HepG2 (cell line): ENCODE measurements at regions not wholly inside any gene's neighbourhood (a gene's known extent, or its start where the extent isn't known, plus 50 kb on each side); places are given as distances from the start of the nearest gene placed in this dataset.
A peak's percentile ranks its signal among the peaks of the same experiment; 100 is the strongest.

Experiments
- ATF3 ChIP-seq: sonication (generic); formaldehyde crosslinking; IDR thresholded peaks from 2 replicates; pipeline ENCODE4 v1.4.0; 2020; ENCODE audit warnings: missing genetic modification reagents
- CHCHD3 ChIP-seq: sonication (generic); formaldehyde crosslinking; IDR thresholded peaks from 2 replicates; pipeline ENCODE4 v1.8.0; 2022; ENCODE audit warnings: mild to moderate bottlenecking, missing genetic modification reagents, moderate library complexity
- GABPB1 ChIP-seq: IDR thresholded peaks from 2 replicates; pipeline ENCODE4 v1.6.1; 2016; ENCODE audit warnings: mild to moderate bottlenecking, missing genetic modification reagents, moderate library complexity, missing compliant biosample characterization
- GMEB1 ChIP-seq: sonication (generic); formaldehyde crosslinking; IDR thresholded peaks from 2 replicates; pipeline ENCODE4 v1.5.1; 2020; ENCODE audit warnings: missing genetic modification reagents, mild to moderate bottlenecking, borderline replicate concordance
- GPBP1L1 ChIP-seq: sonication (generic); formaldehyde crosslinking; IDR thresholded peaks from 2 replicates; pipeline ENCODE4 v1.5.0; 2020; ENCODE audit warnings: mild to moderate bottlenecking, missing genetic modification reagents
- HOXA3 ChIP-seq: sonication (generic); formaldehyde crosslinking; IDR thresholded peaks from 2 replicates; pipeline ENCODE4 v1.5.0; 2020; ENCODE audit warnings: missing genetic modification reagents
- NR2F1 ChIP-seq, 2 experiments: fragments of 450-650 bp in 1 of 2; formaldehyde crosslinking in 1 of 2; IDR thresholded peaks; 2 replicates each; pipeline versions ENCODE4 v1.5.0 to v1.6.1; 2016 to 2020; ENCODE audit warnings: mild to moderate bottlenecking in 1 of 2, missing compliant biosample characterization in 1 of 2, missing genetic modification reagents in 1 of 2, moderate library complexity in 1 of 2
- PBX3 ChIP-seq: sonication (generic); formaldehyde crosslinking; IDR thresholded peaks from 2 replicates; pipeline ENCODE4 v1.8.1; 2023; ENCODE audit warnings: missing genetic modification reagents, inconsistent platforms, borderline replicate concordance
- PCBP1 ChIP-seq: fragments of 200-400 bp; formaldehyde crosslinking; IDR thresholded peaks from 2 replicates; pipeline ENCODE4 v1.6.1; 2017; ENCODE audit warnings: mild to moderate bottlenecking, low read depth, low read length, borderline replicate concordance
- PCBP2 ChIP-seq: fragments of 200-400 bp; formaldehyde crosslinking; optimal IDR thresholded peaks from 2 replicates; pipeline ENCODE3; 2018; ENCODE audit warnings: low read length, low read depth; ENCODE audit not compliant: poor library complexity, severe bottlenecking
- PRDM10 ChIP-seq: sonication (generic); formaldehyde crosslinking; IDR thresholded peaks from 2 replicates; pipeline ENCODE4 v1.4.0; 2020; ENCODE audit warnings: low read depth, missing genetic modification reagents
- RAD21 ChIP-seq: fragments of 450-650 bp; formaldehyde crosslinking; IDR thresholded peaks from 2 replicates; pipeline ENCODE4 v1.5.0; 2020; ENCODE audit warnings: mild to moderate bottlenecking
- RBM22 ChIP-seq: fragments of 200-400 bp; formaldehyde crosslinking; optimal IDR thresholded peaks from 2 replicates; pipeline ENCODE3; 2017; ENCODE audit warnings: mild to moderate bottlenecking, low read length, moderate library complexity
- REPIN1 ChIP-seq: sonication (generic); formaldehyde crosslinking; IDR thresholded peaks from 2 replicates; pipeline ENCODE4 v1.8.0; 2022; ENCODE audit warnings: missing genetic modification reagents, low read depth, mild to moderate bottlenecking, borderline replicate concordance
- SPEN ChIP-seq: sonication (generic); formaldehyde crosslinking; IDR thresholded peaks from 2 replicates; pipeline ENCODE4 v1.5.1; 2020; ENCODE audit warnings: low read depth, mild to moderate bottlenecking, missing genetic modification reagents
- U2AF1 ChIP-seq: fragments of 200-400 bp; formaldehyde crosslinking; optimal IDR thresholded peaks from 2 replicates; pipeline ENCODE3; 2017; ENCODE audit warnings: mild to moderate bottlenecking, low read depth, low read length
- ZBTB21 ChIP-seq: sonication (generic); formaldehyde crosslinking; IDR thresholded peaks from 2 replicates; pipeline ENCODE4 v1.4.0; 2020; ENCODE audit warnings: missing genetic modification reagents
- ZBTB39 ChIP-seq: sonication (generic); formaldehyde crosslinking; IDR thresholded peaks from 2 replicates; pipeline ENCODE4 v1.5.0; 2020; ENCODE audit warnings: missing genetic modification reagents
- ZNF672 ChIP-seq: sonication (generic); formaldehyde crosslinking; IDR thresholded peaks from 2 replicates; pipeline ENCODE4 v1.8.1; 2022; ENCODE audit warnings: missing genetic modification reagents
- ZNF674 ChIP-seq: sonication (generic); formaldehyde crosslinking; IDR thresholded peaks from 2 replicates; pipeline ENCODE4 v1.5.0; 2020; ENCODE audit warnings: low read depth, mild to moderate bottlenecking, missing genetic modification reagents

GRCh38 chr2:84297155-84297554 is 161.9 kb downstream of the SUCLG1 start (continued):
- TF ChIP-seq GMEB1 (CRISPR knock-in tag) (no peak), GABPB1 (CRISPR knock-in tag) (no peak), HOXA3 (peak; percentile 25; the same call in 1 of the 2 replicates), ZNF674 (CRISPR knock-in tag) (no peak), PCBP1 (no peak), SPEN (CRISPR knock-in tag) (no peak), CHCHD3 (CRISPR knock-in tag) (no peak), U2AF1 (no peak), PCBP2 (no peak), ATF3 (peak; percentile 81), PRDM10 (CRISPR knock-in tag) (no peak), NR2F1 (CRISPR knock-in tag; IDR thresholded peaks at IDR 0.05) (no peak), GPBP1L1 (CRISPR knock-in tag) (no peak), PBX3 (CRISPR knock-in tag) (no peak), ZBTB39 (CRISPR knock-in tag) (no peak), RAD21 (CRISPR knock-in tag) (peak; percentile 45; the same call in 1 of the 2 replicates), ZNF672 (no peak), ZBTB21 (CRISPR knock-in tag) (no peak), RBM22 (no peak), REPIN1 (no peak)
